ENCODE measurements at regions not wholly inside any gene's neighbourhood (a gene's known extent, or its start where the extent isn't known, plus 50 kb on each side); places are given as distances from the start of the nearest gene placed in this dataset.

GRCh38 chr5:160511280-160511929, 89.8 kb downstream of the PTTG1 start:
- DNase-seq (ENCODE audit: low spot score) = no peak

Data from AG08395 (cell line).